ENCODE measurements at regions not wholly inside any gene's neighbourhood (a gene's known extent, or its start where the extent isn't known, plus 50 kb on each side); places are given as distances from the start of the nearest gene placed in this dataset.

DNA sequence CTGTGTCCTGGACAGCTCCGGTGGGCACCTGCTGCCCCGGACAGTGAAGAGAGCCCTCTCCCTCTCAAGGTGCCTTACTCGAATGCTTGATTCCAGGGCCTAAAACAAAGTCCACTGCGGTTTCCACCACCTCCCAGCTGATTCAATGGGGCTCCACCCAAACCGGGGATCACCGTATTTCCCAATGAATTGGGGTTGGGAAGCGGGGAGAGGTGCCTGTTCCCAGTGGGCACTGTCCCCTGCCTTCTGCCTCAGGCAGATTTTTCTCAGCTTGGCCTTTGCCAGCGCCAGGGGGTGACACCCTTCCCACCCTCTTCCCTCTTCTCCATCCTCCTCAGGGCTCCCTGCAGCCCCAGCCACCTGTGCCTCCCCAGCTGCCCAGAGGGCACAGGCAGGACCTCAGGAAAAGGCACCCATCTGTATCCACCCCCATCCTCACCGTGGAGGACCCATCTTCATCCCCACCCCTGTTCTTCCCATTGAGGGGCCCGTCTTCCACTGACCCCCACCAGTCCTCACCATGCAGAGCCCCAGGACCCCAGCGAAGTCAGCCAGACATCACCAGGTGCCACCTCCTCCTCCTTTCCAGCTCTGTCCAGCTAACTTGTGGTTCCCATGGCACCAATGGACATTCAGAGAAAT, 66.7 kb upstream of the HPCAL1 start:
- in situ Hi-C loops (cut with HindIII; ENCODE audit: low sequenced_read_pairs): no loop called here

DNA sequence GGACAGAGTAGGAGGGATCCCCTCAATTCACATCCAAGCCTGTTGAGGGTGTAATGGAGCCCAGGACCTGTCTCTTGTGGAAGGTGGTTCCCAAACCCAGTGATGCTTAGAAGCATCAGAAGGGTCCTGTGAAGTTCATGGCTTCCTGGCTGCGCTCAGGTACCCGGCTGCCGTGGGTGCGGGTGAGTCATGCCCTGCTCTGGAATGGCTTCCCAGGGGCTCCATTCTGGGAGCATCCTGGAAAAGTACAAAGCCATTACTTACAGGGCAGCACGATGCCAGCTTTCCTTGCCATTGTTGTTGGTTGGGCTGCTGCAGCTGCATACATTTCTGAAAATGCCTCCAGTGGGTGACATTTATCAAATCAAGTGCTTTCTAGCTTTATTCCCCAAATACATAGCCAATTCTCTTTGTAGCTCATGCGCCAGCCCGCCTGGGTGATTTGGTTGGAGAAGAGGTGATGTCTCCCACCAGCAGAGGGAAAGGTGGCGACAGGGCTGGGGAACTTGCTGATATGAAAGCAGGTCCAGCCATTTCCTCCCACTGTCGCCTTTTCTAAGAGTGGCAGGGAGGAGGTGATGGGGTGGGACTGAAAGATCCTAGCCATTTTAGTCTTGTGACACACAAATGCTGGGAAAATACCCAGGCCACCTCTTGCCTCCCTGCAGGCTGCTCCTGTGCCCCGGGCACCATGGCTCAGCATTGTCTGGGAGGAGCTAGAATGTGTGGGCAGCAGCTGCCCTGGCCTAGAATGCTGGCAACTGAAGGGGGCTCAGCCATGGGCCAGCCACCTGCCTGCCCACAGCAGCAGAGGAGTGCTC, 65.9 kb upstream of the HPCAL1 start:
- in situ Hi-C loops (cut with HindIII; ENCODE audit: low sequenced_read_pairs): no loop called here

DNA sequence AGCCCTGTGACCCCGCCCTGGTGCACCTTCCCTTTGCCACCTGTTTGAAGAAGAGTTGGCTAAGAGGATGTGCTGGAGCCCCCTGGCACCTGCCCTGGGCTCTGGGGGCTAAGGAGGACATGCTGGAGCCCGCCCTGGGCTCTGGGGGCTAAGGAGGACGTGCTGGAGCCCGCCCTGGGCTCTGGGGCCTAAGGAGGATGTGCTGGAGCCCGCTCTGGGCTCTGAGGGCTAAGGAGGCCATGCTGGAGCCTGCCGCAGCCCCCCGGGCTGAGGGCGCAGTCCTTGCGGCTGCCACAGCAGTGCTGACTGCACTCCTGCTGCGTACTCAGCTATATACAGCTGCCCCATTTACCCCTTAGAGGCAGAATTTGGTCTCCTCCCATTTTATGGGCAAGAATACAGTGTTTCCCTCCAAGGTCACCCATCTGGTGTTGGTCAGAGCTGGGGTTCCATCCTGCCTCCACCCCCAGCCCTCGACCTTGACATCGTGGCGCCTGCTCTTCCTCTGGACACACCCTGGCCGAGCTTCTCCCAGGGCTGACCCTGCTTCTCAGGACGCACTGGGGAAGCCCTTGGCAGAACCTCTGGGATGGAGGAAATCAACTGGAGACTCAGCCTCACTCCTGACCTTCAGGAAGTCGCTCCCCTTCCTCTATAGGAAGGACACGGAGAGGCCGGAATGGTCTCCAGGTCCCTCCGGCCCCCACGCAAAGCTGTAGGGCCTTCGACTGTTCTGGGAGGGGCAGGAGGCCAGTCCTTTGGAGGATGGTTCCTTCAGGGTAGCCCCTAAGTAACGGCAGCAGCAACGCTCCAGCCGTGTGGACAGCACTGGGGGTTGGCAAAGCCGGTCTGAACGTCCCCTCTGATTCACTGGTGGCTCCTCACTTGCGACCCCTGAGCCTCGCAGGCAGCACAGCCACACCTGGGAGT, 65.0 kb upstream of the HPCAL1 start:
- in situ Hi-C loops (cut with HindIII; ENCODE audit: low sequenced_read_pairs): no loop called here

DNA sequence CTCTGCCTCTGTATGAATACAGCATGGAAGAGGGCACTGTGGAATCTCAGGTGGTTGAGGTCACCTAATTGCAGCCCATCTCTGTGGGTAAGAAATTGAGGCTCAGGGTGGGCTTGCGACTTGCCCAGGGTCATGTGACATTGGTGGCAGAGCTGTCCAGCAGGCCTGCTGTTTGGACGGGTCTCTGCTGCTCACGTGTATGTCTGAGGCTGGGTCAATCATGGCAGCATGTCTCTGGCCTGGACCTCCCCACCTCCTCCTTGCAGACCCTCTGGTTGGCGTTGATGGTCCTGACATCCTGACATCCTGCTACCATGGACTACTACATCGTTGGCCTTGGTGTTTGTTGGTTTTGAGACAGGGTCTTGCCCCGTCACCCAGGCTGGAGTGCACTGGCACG, 64.3 kb upstream of the HPCAL1 start:
- in situ Hi-C loops (cut with HindIII; ENCODE audit: low sequenced_read_pairs): no loop called here

DNA sequence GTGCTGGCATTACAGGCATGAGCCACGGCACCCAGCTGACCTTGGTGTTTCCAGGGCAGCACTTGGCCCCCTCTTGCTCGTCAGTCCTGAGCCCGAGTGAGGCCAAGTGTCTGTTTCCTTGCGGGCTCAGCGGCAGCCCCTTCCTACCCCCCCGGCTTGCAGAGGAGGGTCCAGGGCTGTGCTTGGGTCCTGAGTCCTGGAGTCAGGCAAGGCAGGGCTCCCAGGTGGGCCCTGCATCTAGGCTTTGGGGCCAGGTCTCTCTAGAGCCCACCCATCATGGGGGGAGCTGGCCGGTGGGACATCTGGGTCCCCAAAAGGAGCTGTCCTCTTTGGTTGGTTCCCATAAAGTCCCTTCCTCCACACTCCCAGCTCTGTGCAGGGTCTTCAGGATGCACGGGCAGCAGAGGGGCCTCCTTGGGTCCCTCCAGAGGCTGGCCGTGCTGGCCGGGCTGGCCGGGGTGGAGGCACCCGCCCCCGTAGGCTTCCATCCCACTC, 63.7 kb upstream of the HPCAL1 start:
- in situ Hi-C loops (cut with HindIII; ENCODE audit: low sequenced_read_pairs): no loop called here

DNA sequence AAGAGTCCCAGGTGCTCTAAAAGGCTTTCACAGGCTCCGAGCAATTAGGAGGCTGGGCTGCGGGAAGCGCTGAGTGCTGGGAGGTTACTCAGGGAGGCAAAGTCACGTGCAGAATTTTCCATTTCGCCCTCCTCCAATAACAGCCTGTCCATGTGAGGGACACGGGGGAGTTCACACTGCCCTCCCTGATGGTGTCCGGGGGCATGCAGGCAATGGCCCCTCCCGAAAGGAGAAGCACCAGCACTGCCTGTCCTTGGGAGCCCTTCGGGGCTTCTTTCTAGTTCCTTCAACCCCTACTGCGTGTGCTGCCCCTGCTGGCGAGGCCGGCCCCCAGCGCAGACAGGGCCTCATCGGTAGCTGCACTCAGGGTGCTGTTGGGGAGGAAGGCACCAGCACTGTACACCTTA, 63.1 kb upstream of the HPCAL1 start:
- in situ Hi-C loops (cut with HindIII; ENCODE audit: low sequenced_read_pairs): no loop called here

DNA sequence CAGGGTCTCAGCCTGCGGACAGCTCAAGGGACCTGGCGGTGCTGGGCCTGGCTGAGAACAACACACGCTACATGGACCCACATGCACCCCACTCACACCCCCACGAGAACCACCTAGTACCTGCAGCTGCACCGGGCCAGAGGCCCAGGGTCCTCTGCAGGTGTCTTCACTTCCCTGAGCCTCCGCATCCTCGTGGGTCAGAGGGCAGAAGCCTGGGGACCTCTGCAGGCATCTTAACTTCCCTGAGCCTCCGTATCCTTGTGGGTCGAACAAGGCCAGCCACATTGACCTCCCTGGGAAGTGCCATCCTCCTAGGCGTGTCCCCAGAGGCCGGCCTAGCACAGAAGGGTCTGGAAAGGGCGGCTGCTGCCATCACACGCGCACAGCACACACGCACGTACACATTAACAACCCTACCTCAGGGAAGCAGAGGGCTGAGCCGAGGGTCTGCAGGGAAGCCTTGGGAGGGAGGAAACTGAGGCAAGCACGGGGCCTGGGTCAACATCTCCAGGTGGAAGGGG, 62.5 kb upstream of the HPCAL1 start:
- in situ Hi-C loops (cut with HindIII; ENCODE audit: low sequenced_read_pairs): no loop called here

DNA sequence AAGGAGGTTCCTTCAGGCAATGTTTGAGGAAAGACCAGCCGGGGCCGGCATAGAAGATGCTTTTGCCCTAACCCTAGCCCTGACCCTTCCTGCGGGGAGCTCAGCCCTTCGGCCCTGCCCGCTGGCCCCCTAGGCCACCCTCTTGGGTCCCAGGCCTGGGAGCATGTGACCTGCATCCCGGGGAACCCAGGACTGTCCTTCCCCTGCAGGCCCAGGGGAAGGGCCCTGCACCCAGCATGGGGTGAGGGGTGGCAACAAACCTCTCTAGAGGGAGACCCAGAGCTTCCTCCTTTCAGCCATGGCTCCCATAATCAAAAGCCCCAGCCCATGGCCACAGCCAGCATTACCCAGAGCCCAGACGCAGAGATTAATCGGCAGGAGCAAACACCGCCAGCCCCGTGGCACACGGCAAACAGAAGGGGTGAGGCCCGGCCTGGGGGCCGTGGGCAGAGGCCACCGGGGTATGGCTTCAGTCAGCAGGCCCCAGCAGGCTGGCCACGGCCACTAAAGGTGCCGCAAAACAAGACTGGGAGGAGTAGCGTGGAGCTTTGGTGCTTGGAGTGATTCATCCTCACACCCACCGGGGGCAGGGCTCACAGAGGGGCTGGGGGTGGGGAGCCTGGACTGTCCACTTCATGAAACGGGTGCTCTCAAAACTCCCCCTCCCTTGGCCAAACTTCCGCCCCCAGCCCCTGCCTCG, 61.6 kb upstream of the HPCAL1 start:
- in situ Hi-C loops (cut with HindIII; ENCODE audit: low sequenced_read_pairs): no loop called here

DNA sequence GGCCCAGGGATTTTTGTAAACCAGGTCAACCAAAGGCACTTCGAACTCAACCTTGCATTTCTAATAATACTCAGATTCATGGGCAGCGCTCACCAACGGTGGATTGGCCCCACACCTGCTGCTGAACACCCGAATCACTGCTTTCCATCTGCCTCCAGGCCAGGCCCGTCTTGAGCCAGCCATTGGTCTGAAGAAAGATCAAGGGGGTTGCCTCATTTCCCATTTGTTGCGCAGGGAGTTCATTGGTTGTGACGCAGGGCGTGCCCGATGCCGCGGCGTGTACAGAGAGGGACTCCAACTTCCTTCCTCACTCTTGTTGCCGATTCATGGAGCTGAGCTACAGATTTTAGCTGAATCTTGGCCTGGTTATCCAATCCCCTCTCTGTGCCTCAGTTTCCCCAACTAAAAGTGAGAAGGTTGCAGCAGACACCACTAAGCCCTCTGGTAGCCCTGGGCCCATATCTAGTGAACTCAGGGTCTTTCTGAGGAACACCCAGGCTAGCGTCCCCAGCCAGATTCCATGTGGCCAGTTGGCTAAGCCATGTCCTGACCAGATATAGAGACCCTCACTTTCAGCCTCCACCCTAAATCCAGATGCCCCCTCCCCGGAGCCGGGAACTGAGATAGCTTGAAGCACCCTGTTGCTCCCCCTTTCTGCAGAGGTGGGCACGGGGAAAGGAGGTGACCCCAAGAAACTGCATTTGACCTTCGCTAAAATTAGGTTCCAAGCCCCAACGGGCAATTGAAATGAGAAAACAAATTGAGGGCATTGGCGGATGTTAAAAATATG, 60.9 kb upstream of the HPCAL1 start:
- in situ Hi-C loops (cut with HindIII; ENCODE audit: low sequenced_read_pairs): no loop called here

DNA sequence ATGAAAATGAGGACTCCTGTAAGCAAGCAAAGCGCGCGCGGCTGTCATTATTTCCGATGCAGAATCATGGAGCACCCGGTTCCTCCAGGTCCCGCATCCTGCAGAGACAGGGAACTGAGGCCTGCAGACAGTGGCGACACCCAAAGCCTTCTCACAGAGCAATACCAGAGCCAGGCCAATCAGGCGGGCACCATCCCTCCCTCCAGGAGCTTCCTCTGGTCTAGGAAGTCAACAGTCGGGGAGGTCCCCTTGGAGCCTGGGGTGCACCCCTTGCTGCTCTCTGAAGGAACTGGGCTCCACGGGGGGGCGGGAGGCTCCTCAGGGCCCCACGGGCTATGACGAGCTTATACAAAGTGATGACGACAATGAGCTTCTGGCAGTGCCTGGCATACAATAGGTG, 60.3 kb upstream of the HPCAL1 start:
- in situ Hi-C loops (cut with HindIII; ENCODE audit: low sequenced_read_pairs): no loop called here

DNA sequence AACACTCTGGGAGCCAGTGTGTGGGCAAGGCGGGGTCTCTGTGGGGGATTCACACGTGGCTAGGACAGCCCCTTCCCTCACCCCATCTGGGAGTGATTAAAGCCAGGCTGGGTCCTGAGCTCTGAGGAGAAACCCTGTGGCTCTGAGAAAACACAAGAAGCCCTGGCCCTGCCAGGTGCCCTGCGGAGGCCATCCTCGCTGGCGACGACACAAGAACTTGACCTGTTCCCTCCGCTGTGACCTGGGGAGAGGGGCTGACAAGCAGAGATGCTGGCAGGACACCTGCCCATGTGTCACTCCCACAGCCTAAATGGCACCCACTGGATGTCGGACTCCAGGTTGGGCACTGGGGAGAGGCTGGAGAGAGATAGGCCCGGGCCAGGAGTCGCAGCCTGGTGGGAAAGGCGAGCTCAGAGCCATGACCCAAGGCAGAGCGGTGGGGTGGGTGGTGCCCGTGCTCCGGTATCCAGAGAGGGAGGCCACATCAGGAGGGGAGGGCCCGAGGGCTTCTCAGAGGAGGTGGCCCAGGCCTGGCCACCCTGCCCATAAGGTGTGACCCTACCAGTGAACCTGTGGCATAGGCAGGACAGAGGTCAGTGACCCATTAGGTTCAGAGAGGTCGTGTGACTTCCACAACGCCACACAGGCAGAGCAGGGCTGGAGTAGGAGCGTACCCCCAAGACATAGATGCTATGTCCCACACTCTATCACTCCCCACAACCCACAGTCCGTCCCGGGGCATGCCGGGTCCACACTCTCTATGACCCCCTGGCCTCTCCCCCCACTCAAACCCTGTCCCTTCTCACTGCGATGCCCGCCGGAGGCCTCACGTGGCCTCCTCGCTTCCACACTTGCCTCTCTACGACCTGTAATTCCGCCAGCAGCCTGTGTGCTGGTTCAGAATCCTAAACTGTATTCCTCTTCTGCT, 59.4 kb upstream of the HPCAL1 start:
- in situ Hi-C loops (cut with HindIII; ENCODE audit: low sequenced_read_pairs): no loop called here

DNA sequence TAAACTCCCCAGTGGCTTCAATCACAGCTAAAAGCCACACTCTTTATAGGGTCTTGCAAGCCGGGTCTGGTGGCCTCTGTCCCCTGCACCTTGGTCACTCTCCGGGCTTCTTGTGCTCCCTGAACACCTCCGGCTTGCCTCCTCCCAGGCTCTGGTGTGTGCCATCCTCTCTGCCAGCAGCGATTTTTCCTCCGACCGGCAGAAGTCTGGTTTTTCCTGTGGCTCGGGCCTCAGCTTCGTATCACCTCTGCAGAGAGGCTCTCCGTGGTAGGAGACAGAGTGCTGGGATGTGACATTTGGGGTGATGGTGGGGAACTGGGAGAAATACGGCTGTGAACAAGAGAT, 58.8 kb upstream of the HPCAL1 start:
- in situ Hi-C loops (cut with HindIII; ENCODE audit: low sequenced_read_pairs): no loop called here

DNA sequence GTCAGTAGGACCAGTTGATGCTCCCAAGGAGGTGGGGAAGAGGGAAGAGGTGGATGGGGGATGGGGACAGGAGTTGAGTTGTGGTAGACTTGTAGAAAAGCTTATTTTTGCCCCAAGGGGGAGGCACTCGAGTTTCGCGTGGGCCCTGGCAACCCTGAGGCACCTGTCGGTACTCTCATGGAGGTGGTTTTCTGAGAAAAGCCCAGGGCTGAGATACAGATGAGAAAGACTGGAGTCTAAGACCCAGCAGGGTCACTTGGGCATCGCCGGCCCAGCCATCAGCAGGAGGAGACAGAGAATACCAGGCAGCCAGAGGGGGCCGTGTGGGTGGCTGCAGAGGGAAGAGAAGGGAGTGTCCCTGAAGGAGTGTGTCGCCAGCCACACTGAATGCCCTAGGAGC, 57.7 kb upstream of the HPCAL1 start:
- in situ Hi-C loops (cut with HindIII; ENCODE audit: low sequenced_read_pairs): loop anchor here (5.0 kb wide), 2 partner anchors 53 to 97 kb away; no protein-coding TSS in a partner anchor

DNA sequence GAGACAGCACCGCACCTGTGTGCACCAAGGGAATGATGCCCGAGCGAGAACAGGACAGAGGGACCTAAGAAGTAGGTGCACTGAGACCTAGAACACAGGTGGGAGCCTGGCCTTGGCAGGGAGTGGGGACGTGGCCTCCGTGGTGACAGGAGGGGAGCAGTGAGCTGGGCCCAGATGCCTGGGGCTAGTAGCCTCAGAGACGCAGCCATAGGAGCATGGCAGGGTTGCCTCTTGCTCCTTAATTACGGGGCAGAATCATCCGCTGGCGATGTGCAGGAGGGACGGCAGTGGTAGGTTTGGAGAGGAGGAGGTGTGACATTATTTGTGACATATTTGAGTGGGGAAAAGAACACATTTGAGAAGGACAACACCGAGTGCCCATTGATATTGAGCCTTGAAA, 57.0 kb upstream of the HPCAL1 start:
- in situ Hi-C loops (cut with HindIII; ENCODE audit: low sequenced_read_pairs): loop anchor here (5.0 kb wide), 2 partner anchors 53 to 97 kb away; no protein-coding TSS in a partner anchor

DNA sequence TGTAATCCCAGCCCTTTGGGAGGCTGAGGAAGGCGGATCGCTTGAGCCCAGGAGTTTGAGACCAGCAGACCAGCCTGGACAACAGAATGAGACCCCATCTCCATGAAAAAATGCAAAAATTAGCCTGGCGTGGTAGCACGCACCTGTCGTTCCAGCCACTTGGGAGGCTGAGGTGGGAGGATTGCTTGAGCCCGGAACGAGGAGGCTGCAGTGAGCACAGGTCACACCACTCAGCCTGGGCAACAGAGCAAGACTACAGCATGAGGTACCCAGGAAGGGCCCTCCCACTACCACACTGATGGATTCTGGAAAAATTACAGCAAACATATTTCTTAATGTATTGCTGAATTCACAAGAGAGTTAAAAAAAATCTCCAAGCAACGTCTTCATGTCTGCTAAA, 56.3 kb upstream of the HPCAL1 start:
- in situ Hi-C loops (cut with HindIII; ENCODE audit: low sequenced_read_pairs): loop anchor here (5.0 kb wide), 2 partner anchors 54 to 96 kb away; no protein-coding TSS in a partner anchor

DNA sequence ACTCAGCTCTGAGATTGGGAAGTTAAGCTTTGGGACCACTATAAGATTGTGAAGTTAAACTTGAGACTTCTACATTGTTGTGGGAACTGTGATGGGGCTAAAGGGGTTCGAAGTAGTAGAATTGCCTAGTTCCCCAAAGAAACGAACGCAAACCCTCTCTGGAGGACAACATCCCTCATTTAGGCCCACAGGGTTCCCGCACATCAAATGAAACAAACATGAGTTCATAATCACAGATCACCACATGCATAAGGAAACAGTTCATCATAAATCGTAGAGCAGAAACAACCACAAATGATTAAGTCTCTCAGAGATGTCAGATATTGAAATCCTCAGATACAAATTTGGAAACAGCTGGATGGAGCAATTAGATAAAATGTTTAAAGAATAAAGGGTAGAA, 55.9 kb upstream of the HPCAL1 start:
- in situ Hi-C loops (cut with HindIII; ENCODE audit: low sequenced_read_pairs): loop anchor here (5.0 kb wide), 2 partner anchors 55 to 95 kb away; no protein-coding TSS in a partner anchor

DNA sequence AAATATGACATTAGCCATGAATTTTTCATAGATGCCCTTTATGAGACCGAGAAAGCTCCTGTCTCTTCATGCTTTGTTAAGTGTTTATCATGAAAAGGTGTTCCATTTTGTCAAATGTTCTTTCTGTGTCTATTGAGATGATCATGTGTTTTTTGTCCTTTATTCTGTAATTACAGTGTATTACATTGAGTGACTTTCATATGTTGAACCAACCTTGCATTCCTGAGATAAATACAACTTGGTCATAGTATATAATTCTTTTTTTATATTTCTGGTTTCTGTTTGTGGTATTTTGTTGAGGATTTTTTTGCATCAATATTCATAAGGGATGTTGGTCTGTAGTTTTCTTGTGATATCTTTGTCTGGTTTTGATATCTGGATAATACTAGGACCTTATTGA, 52.9 kb upstream of the HPCAL1 start:
- in situ Hi-C loops (cut with HindIII; ENCODE audit: low sequenced_read_pairs): loop anchor here (5.0 kb wide), 2 partner anchors 57 to 93 kb away; no protein-coding TSS in a partner anchor

DNA sequence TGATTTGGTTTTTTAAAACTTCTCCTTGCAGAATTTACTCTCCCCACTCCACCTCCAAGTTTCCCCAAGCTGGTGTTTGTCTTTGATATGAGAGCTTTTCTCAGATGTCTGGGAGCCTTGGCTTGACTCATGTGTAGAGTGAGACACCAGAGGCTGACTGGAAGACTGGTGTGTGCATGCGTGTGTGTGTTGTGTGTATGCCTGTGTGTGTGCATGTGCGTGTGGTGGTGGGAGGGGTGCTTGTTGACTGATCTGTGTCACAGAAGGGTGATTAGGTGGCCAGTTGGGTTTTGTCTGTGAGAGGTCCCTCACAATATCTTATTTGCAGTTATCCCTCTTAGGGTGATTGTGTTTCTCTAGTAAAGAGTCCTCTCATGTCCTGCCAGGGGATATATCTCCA, 50.5 kb upstream of the HPCAL1 start:
- in situ Hi-C loops (cut with HindIII; ENCODE audit: low sequenced_read_pairs): no loop called here

Data from endothelial cell of hepatic sinusoid (primary cell).